Middle frontal gyrus (tissue), 1 donor: ENCODE measurements at regions not wholly inside any gene's neighbourhood (a gene's known extent, or its start where the extent isn't known, plus 50 kb on each side); places are given as distances from the start of the nearest gene placed in this dataset.
"Not testable (repeated sequence)": the region's sequence is repeated elsewhere in the genome, so short reads cannot be mapped to it uniquely, and the experiment has no call there.

Source experiments
- DNase-seq: peaks from one replicate; pipeline ENCODE4 v3.0.0-alpha.2; 2015; ENCODE audit warnings: low spot score; ENCODE audit errors: extremely low spot score

DNA sequence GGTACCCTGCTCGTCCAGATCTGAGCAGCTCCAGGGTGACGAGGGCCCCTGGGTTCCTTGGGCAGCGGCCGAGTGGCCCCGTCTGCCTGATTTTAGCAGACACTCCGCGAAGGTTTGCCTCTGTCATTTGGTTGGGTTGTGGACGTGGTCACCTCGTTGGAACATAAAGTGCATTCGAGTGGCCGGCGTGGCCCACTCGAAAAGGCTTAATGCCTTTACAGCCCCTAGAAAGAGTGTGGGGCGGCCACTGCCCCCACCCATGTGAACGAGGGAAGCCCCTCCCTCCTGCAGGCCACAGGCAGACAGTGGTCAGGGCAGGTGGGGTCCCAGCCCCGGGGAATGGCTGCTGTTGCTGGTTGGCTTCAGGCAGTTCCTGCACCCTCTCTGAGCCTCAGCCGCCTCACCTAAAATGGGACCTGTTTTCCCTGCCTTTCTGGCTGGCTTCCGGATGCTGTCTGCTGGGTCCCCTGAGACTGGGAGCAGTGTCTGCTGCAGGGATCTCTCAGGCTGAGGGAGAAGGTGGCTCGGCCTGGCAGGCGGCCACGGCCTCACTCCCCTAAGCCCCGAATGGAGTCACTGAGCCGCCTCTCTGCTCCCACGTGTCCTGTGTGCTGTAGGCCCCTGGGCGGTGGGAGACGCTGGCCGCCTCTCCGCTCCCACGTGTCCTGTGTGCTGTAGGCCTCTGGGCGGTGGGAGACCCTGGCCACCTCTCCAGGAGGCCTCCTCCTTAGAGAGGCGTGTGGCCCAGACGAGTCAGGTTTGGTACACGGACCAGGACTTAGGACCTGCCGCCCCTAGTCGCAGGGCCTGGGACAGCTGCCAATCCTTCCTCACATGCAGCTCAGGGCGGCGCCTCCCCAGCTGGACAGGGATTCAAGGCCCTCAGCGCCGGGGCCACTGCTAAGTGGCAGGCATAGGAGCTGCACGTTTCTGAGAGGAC is 233.0 kb downstream of the ERMARD start:
- no peak for DNase-seq

GRCh38 chr6:169983651-169984050 is 232.2 kb downstream of the ERMARD start:
- DNase-seq, result no peak

DNA sequence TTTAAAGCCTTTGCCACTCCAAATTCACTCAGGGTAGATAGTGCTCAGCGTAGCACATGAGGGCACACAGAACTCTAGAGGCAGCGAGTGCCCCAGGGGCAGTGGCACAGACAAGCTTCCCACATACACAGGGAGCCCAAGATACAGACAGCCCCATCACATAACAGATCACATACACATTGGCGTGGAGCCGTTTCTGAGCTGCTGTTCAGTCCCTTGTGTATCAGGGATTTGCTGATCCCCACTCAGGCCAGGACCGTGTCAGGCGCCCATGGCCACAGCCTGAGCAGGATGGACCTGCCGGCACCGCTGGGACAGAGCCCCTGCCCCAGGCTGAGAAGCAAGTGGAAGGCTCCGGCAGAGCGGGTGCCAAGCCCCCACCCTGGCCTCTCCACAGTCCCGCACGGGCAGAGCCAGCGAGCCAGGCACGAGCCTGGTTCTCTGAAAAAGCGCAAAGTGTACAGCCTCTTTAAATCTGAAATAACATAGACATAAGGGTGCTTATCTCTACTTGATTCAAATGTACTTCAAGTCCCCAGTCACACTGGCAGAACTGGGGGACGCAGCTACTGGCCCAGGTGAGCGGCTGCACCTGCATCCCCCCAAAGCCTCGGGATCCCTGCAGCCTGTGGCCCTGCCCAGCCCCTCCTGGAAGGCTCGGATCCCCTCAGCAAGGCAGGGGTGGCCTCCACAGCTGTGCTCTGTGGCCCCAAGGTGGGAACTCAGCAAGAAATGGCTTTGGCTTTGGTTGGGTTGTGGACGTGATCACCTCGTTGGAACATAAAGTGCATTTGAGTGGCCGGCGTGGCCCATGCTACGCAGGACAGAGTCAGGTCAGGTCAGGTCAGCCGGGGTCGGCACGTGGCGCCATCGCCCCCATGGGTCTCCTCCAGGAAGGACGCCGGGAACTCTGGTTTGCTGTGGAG is 231.3 kb downstream of the ERMARD start:
- no peak for DNase-seq

GRCh38 chr6:169981969-169982368 is 230.5 kb downstream of the ERMARD start:
- DNase-seq, result no peak

GRCh38 chr6:169981568-169981967 is 230.1 kb downstream of the ERMARD start:
- no peak for DNase-seq

- DNase-seq, result no peak
Observed at GRCh38 chr6:169980826-169981450, 229.5 kb downstream of the ERMARD start.

DNA sequence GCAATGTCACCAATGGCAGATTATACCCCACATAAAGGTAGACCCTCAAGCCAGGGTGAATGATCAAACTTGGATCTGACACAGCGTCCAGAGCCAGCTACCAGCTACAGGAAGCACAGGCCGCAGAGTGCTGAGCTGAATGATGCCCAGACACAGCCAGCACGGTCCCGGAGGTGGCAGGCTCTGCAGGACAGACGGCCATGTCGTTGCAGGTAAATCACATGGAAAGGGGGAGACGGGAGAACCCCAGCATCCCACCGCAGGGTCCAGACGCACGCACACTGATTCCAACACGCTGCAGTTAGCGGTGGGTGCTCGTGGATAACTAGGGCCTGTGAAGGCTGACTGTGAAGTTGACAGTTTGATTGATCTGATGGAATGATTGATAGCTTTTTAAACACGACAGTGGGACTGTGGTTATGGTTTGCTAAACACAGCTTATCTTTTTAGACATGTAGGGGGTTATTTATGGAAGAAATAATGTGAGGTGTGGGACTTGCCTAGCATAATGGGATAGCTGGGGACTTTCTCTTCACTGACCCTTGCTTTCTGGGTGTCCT is 228.5 kb downstream of the ERMARD start:
- no peak for DNase-seq

GRCh38 chr6:169978615-169979161 is 227.3 kb downstream of the ERMARD start:
- no peak for DNase-seq

GRCh38 chr6:169977434-169978265 is 226.2 kb downstream of the ERMARD start:
- no peak for DNase-seq

DNA sequence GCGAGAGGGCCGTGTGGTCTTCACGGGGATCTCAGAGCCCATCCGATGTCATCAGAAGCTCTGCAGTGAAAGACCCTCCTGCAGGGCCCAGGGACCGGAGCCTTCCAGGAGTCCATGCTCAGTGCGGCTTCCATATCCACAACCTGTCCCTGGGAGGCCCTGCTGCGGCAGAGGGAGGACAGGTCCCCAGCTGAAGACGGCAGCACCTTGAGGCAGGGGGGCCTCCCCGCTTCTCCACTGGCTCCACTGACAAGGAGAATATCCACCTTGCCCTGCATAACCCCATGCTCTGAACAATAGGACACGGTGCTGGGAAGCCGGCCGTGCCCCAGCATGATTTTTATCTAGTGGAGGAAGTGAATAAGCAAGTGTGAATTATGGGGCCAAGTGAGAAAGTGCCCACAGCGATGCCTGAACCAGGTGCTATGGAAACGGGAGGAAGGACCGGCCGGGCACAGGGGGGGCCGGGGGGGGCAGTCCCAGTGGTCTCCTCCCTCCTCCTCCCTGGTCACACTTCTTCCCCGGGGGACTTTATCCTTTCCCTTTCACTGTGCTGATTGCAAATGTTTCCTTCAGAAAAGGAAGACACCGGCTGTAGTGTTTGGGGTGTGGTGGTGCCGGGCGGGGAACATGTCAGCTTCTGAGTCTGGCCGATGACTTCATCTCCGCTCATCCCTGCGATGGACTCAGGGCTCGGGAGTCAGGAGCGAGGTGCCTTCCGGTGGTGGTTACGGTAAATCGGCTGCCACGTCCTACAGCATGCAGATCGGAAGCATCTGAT is 225.1 kb downstream of the ERMARD start:
- DNase-seq, result no peak

DNA sequence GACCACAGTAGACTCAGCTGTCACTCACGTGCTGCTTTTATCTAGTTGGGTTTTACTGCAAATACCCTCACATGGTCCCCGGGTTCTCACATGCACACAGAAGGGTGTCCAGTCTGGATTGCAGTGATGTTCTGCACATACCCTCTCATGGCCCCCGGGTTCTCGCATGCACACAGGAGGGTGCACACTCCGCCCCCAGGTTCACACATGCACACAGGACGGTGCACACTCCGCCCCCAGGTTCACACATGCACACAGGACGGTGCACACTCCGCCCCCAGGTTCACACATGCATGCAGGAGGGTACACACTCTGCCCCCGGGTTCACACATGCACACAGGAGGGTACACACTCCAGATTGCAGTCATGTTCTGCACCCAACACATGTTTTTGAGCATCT is 224.3 kb downstream of the ERMARD start:
- DNase-seq, result no peak

DNA sequence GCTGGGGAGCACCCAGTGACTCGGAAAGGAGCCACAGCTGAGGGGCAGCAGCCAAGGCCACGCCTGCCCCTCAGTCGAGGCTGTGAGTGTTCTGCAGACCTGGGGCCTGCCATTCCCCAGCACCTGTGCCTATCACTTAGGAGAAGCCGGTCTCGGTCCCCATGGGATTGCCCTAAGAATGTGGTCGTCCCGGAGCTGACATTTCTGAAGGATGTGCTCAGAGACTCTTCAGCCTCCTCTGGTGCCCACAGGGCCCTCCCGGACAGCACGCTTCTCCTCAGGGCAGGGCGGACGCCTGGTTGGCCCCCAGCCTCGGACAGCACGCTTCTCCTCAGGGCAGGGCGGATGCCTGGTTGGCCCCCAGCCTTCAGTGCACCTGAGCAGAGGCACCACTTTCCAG is 223.9 kb downstream of the ERMARD start:
- no peak for DNase-seq

- DNase-seq, result no peak
Observed at GRCh38 chr6:169974663-169975062, 223.2 kb downstream of the ERMARD start.

DNA sequence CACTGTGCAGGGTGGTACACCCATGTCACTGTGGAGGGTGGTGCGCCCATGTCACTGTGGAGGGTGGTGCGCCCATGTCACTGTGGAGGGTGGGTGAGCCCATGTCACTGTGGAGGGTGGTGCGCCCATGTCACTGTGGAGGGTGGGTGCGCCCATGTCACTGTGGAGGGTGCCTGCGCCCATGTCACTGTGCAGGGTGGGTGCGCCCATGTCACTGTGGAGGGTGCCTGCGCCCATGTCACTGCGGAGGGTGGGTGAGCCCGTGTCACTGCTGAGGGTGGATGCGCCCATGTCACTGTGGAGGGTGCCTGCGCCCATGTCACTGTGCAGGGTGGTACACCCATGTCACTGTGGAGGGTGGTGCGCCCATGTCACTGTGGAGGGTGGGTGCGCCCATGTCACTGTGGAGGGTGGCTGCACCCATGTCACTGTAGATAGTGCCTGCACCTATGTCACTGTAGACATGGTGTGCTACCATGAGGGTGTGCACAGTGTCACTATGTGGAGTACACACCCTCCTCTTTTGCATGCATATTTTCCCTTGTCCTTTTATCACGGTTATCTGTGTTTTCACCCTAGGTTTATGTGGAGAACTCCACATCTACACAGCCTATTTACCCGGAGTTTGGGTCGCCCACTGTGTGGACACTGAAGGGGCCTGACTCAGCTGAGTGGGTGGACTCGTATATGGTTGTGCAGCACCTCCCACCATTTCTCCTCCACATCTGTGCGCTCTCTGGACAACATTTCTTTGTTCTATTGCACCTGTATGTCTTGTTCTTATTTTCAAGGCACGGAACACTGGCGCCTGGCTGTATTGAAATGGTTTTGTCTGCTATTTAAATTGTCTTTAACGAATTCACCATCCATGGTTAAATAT is 222.4 kb downstream of the ERMARD start:
- DNase-seq, result not testable (repeated sequence)

DNA sequence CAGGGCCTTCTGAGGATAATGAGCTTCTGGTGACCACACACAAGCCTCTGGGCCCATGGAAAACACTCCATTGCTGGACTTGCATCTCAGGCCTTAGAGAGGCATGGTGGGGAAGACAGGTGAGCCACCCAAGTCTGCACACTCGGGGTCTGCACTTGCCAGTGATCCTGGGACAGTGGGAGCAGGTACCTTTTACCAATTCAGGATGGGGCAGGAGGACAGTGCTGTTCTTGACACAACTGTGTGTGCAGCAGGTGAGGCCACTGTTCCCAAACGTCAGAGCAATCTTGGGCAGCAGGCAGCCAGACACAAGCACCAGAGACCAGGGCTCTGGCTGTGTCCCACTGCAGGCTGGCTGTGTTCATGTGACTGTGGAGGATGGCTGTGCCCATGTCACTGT is 221.3 kb downstream of the ERMARD start:
- DNase-seq, result no peak

- no peak for DNase-seq
Observed at GRCh38 chr6:169972101-169972651, 220.8 kb downstream of the ERMARD start.

DNA sequence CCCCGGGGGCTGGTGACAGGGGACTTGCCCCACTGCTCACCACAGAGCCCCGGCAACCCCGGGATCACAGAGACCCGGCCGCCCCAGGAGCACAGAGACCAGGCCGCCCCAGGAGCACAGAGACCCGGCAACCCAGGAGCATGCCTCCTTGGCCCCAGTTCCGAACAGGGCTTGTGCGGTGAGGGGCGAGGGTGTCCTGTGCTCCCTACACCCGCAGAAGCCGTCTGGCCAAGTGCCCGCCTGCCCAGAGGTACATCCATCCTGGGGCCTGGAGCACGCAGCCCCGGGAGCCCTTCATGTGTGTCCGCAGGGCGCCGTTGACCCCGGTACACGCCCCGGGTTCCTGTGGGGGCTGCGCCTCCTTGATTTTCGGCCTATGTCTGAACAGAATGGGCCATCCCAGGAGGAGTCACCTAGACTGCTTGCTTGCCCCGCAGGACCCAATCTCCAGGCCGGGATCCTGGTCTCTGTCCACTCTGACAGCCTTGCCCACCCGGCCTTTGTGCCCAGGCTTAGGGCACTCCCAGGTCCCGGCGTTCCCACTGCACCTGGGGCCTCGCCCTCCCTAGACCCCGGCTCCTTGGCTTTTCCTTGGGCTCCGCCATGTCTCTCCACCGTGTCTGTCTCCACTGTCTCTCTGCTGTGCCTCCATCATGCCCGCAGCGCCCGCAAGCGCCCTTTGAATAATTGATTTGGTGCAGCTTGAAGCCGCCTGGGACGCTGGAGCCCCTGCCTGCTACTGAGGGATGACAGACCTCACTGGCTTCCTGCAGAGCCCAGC is 219.8 kb downstream of the ERMARD start:
- DNase-seq, result no peak
